Testis (tissue), 2 donors: ENCODE measurements at regions not wholly inside any gene's neighbourhood (a gene's known extent, or its start where the extent isn't known, plus 50 kb on each side); places are given as distances from the start of the nearest gene placed in this dataset.

Source experiments
- POLR2A ChIP-seq: fragments of 450-650 bp; IDR thresholded peaks from one replicate; pipeline ENCODE4 v1.6.1; 2017; ENCODE audit warnings: antibody characterized with exemption, mild to moderate bottlenecking, moderate library complexity
- TF ChIP-seq, protein P1 (sequence below), 3 experiments: fragments of 450-650 bp in 2 of 3; fragments of 200-600 bp in 1 of 3; sonication (generic) in 1 of 3; IDR thresholded peaks; one replicate each; pipeline ENCODE4 v1.5.1; 2016 to 2019; ENCODE audit warnings: antibody characterized with exemption in 3 of 3, mild to moderate bottlenecking in 2 of 3, moderate library complexity in 1 of 3

DNA sequence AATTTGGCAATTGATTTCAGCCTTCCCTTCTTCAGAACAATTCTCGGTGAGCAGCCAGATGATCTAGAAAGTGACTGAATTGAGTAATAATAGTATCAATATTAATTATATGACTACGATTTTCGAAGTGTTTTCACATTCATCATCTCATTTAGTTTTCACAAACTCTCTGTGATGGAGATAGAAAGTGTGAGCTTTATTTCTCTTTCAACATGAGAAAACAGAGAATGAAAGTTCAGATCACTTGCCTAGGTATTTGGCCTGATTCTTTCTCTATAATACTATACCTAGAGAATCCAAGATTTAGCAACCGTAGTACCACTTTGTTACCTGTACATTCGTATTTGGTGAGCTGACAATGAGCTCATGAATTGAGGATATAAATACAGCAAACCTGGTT, 739.2 kb upstream of the NR2F2 start:
- TF ChIP-seq, protein P1, sequence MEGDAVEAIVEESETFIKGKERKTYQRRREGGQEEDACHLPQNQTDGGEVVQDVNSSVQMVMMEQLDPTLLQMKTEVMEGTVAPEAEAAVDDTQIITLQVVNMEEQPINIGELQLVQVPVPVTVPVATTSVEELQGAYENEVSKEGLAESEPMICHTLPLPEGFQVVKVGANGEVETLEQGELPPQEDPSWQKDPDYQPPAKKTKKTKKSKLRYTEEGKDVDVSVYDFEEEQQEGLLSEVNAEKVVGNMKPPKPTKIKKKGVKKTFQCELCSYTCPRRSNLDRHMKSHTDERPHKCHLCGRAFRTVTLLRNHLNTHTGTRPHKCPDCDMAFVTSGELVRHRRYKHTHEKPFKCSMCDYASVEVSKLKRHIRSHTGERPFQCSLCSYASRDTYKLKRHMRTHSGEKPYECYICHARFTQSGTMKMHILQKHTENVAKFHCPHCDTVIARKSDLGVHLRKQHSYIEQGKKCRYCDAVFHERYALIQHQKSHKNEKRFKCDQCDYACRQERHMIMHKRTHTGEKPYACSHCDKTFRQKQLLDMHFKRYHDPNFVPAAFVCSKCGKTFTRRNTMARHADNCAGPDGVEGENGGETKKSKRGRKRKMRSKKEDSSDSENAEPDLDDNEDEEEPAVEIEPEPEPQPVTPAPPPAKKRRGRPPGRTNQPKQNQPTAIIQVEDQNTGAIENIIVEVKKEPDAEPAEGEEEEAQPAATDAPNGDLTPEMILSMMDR (IDR thresholded peaks at IDR 0.05), result no peak
- TF ChIP-seq POLR2A, result no peak
